ENCODE measurements at regions not wholly inside any gene's neighbourhood (a gene's known extent, or its start where the extent isn't known, plus 50 kb on each side); places are given as distances from the start of the nearest gene placed in this dataset.

DNA sequence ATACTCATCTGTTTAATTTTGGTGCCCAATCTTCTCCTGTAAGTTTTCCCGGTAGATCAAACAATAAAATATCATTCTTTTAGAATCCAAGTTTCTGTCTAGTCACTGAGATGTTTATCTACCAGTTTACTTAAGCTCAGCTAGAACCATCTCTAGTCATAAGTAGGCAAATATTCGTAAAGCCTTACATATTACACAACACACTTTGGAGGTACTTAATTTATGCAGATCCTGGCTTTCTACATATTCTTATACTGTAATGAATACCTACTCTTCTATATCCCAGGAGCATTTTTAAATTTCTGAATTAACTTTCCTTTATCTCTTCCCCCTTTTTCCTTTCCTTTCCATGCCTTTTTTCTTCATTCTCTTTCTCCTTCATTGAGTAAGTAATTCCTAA is 185.9 kb upstream of the ZBTB20 start:
- TF ChIP-seq, protein P1, sequence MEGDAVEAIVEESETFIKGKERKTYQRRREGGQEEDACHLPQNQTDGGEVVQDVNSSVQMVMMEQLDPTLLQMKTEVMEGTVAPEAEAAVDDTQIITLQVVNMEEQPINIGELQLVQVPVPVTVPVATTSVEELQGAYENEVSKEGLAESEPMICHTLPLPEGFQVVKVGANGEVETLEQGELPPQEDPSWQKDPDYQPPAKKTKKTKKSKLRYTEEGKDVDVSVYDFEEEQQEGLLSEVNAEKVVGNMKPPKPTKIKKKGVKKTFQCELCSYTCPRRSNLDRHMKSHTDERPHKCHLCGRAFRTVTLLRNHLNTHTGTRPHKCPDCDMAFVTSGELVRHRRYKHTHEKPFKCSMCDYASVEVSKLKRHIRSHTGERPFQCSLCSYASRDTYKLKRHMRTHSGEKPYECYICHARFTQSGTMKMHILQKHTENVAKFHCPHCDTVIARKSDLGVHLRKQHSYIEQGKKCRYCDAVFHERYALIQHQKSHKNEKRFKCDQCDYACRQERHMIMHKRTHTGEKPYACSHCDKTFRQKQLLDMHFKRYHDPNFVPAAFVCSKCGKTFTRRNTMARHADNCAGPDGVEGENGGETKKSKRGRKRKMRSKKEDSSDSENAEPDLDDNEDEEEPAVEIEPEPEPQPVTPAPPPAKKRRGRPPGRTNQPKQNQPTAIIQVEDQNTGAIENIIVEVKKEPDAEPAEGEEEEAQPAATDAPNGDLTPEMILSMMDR (IDR thresholded peaks at IDR 0.05; ENCODE audit: insufficient read depth, low read length, poor library complexity, severe bottlenecking): no peak
- TF ChIP-seq EZH2phosphoT487 (conservative IDR thresholded peaks at IDR 0.05; ENCODE audit: low read length): no peak

Data from SU-DHL-6 (cell line).